A549 (cell line): ENCODE measurements at regions not wholly inside any gene's neighbourhood (a gene's known extent, or its start where the extent isn't known, plus 50 kb on each side); places are given as distances from the start of the nearest gene placed in this dataset.

Source experiments
- ATAC-seq, 2 experiments: fragments of 200-7000 bp in 1 of 2; fragments of >200 bp in 1 of 2; cut with Nextera tagmentation in 1 of 2; cut with Tn5 transposase in 1 of 2; 3 replicates each; pipeline versions ENCODE4 v1.8.0 to v1.9.1; 2018 to 2020; ENCODE audit warnings: mild to moderate bottlenecking in 1 of 2, moderate library complexity in 1 of 2
- CTCF ChIA-PET: fragments of 300-600 bp; sonication (Branson Sonifier 250); formaldehyde crosslinking; extraction: SDS; loops from one replicate; lab custom pipeline; 2021; ENCODE audit warnings: antibody characterized with exemption, inconsistent platforms; lab: Yijun Ruan, JAX
- POLR2A ChIA-PET: fragments of 350-600 bp; formaldehyde crosslinking; extraction: SDS; loops from one replicate; lab custom pipeline; 2021; ENCODE audit warnings: antibody characterized with exemption, inconsistent platforms; lab: Yijun Ruan, JAX
- DNase-seq, 2 experiments: peaks; one replicate each; pipeline versions ENCODE4 v3.0.0 to v3.0.0-alpha.2; 2011 to 2016; ENCODE audit warnings: low read depth in 1 of 2, low spot score in 1 of 2
- FAIRE-seq: peaks from 2 replicates; lab custom pipeline; 2011; peaks lifted over from hg19 to GRCh38; lab: Jason Lieb, UNC
- H3K27ac ChIP-seq, 2 experiments: fragments of >200 bp; sonication (Bioruptor Twin); formaldehyde crosslinking; 3 replicates each; pipeline ENCODE4 v1.5.1; 2016 to 2017
- H3K4me1 ChIP-seq: fragments of >200 bp; sonication (Bioruptor Twin); formaldehyde crosslinking; 3 replicates; pipeline ENCODE4 v1.6.1; 2016
- H3K4me2 ChIP-seq: fragments of >200 bp; sonication (Bioruptor Twin); formaldehyde crosslinking; 3 replicates; pipeline ENCODE4 v1.6.1; 2016
- H3K4me3 ChIP-seq: fragments of >200 bp; sonication (Bioruptor Twin); formaldehyde crosslinking; 3 replicates; pipeline ENCODE4 v1.5.1; 2016
- H3K9me3 ChIP-seq: fragments of >200 bp; sonication (Bioruptor Twin); formaldehyde crosslinking; 3 replicates; pipeline ENCODE4 v1.6.1; 2016
- CBX2 ChIP-seq: fragments of 200-600 bp; sonication (generic); IDR thresholded peaks from 2 replicates; pipeline ENCODE4 v1.6.1; 2016; ENCODE audit warnings: low read depth, mild to moderate bottlenecking, borderline replicate concordance
- CEBPB ChIP-seq, 2 experiments: fragments of >200 bp in 1 of 2; sonication (Bioruptor Twin) in 1 of 2; formaldehyde crosslinking in 1 of 2; IDR thresholded peaks; 2 replicates each; pipeline ENCODE4 v1.6.1; 2012 to 2016
- CHD4 ChIP-seq: fragments of 200-600 bp; sonication (generic); IDR thresholded peaks from 2 replicates; pipeline ENCODE4 v1.6.1; 2016; ENCODE audit warnings: antibody characterized with exemption, mild to moderate bottlenecking, borderline replicate concordance
- E2F6 ChIP-seq: IDR thresholded peaks from 2 replicates; pipeline ENCODE4 v1.6.1; 2012; ENCODE audit warnings: low read depth, borderline replicate concordance
- EHF ChIP-seq: fragments of 250-450 bp; sonication (Bioruptor Pico); IDR thresholded peaks from 2 replicates; pipeline ENCODE4 v1.5.0; 2020; ENCODE audit warnings: mild to moderate bottlenecking
- EHMT2 ChIP-seq: fragments of 200-600 bp; sonication (generic); IDR thresholded peaks from 2 replicates; pipeline ENCODE4 v1.6.1; 2016; ENCODE audit warnings: antibody characterized with exemption, low read depth, mild to moderate bottlenecking, moderate library complexity
- EP300 ChIP-seq, 2 experiments: fragments of >200 bp; sonication (Bioruptor Twin); formaldehyde crosslinking; IDR thresholded peaks; 2 replicates in 1 of 2; 3 replicates in 1 of 2; pipeline ENCODE4 v1.6.1; 2016 to 2017
- FOSB ChIP-seq: fragments of 250-450 bp; sonication (Bioruptor Pico); IDR thresholded peaks from 2 replicates; pipeline ENCODE4 v1.5.0; 2020; ENCODE audit warnings: mild to moderate bottlenecking, moderate library complexity
- FOXS1 ChIP-seq: fragments of 250-450 bp; sonication (Bioruptor Pico); IDR thresholded peaks from 2 replicates; pipeline ENCODE4 v1.5.0; 2020; ENCODE audit warnings: mild to moderate bottlenecking, moderate library complexity
- GATA3 ChIP-seq: IDR thresholded peaks from 2 replicates; pipeline ENCODE4 v1.6.1; 2012; ENCODE audit warnings: borderline replicate concordance
- HES2 ChIP-seq: fragments of >200 bp; sonication (Bioruptor Twin); formaldehyde crosslinking; IDR thresholded peaks from 2 replicates; pipeline ENCODE4 v1.6.1; 2016
- HEYL ChIP-seq: fragments of 250-450 bp; sonication (Bioruptor Pico); IDR thresholded peaks from 2 replicates; pipeline ENCODE4 v1.8.0; 2021; ENCODE audit warnings: mild to moderate bottlenecking, moderate library complexity
- HOXB13 ChIP-seq: fragments of 250-450 bp; sonication (Bioruptor Pico); IDR thresholded peaks from 2 replicates; pipeline ENCODE4 v1.5.0; 2020; ENCODE audit warnings: low read depth, mild to moderate bottlenecking, moderate library complexity
- HOXB5 ChIP-seq: fragments of 250-450 bp; sonication (Bioruptor Pico); IDR thresholded peaks from 2 replicates; pipeline ENCODE4 v1.5.0; 2020; ENCODE audit warnings: mild to moderate bottlenecking, moderate library complexity
- KDM5A ChIP-seq: fragments of 200-600 bp; sonication (generic); IDR thresholded peaks from 2 replicates; pipeline ENCODE4 v1.6.1; 2016; ENCODE audit warnings: antibody characterized with exemption, mild to moderate bottlenecking
- MAX ChIP-seq: IDR thresholded peaks from 2 replicates; pipeline ENCODE4 v1.6.1; 2012
- MAZ ChIP-seq: fragments of 150-350 bp; IDR thresholded peaks from 2 replicates; pipeline ENCODE4 v1.6.1; 2014; ENCODE audit warnings: antibody characterized with exemption, low read depth, low read length, borderline replicate concordance
- POLR2AphosphoS2 ChIP-seq: conservative IDR thresholded peaks from 2 replicates; pipeline ENCODE4 v1.6.1; 2012; ENCODE audit warnings: low read length, improper control_type of control experiment, inconsistent platforms
- RFX5 ChIP-seq: fragments of 450-650 bp; IDR thresholded peaks from 2 replicates; pipeline ENCODE4 v1.7.1; 2014; ENCODE audit warnings: antibody characterized with exemption, mild to moderate bottlenecking, moderate library complexity
- SREBF2 ChIP-seq: fragments of 450-650 bp; IDR thresholded peaks from 2 replicates; pipeline ENCODE4 v1.6.1; 2014; ENCODE audit warnings: mild to moderate bottlenecking, moderate library complexity
- USF2 ChIP-seq: fragments of 450-650 bp; IDR thresholded peaks from 2 replicates; pipeline ENCODE4 v1.6.1; 2014; ENCODE audit warnings: antibody characterized with exemption
- ZC3H11A ChIP-seq: fragments of 450-650 bp; IDR thresholded peaks from 2 replicates; pipeline ENCODE4 v1.6.1; 2014; ENCODE audit warnings: antibody characterized with exemption, mild to moderate bottlenecking
- ZFP36 ChIP-seq: fragments of 450-650 bp; IDR thresholded peaks from 2 replicates; pipeline ENCODE4 v1.6.1; 2014; ENCODE audit warnings: borderline replicate concordance; ENCODE audit not compliant: partially characterized antibody
- ZNF302 ChIP-seq: fragments of 250-450 bp; sonication (Bioruptor Pico); IDR thresholded peaks from 2 replicates; pipeline ENCODE4 v1.9.0; 2021; ENCODE audit warnings: inconsistent platforms, mild to moderate bottlenecking, moderate library complexity
- ZSCAN20 ChIP-seq: fragments of 250-450 bp; sonication (Bioruptor Pico); IDR thresholded peaks from 2 replicates; pipeline ENCODE4 v1.8.0; 2022; ENCODE audit warnings: mild to moderate bottlenecking, moderate library complexity
- WGBS: methylation state at CpG from one replicate; pipeline ENCODE4 v1.1.6; 2017; ENCODE audit errors: missing lambda C conversion rate; 5-methylcytosine and 5-hydroxymethylcytosine counted together

- FAIRE-seq (no peak), DNase-seq (no peak), ATAC-seq (no peak)
- no peak overlapping the region for H3K4me3 ChIP-seq
- ChIA-PET CTCF (no interaction called here), POLR2A (no interaction called here)
- H3K27ac ChIP-seq, result no peak overlapping the region
- TF ChIP-seq MAX (no peak), ZNF302 (CRISPR knock-in tag) (no peak), ZSCAN20 (CRISPR knock-in tag) (no peak), HOXB5 (CRISPR knock-in tag) (no peak), HES2 (no peak), EHF (no peak), SREBF2 (no peak), MAZ (no peak)
- H3K4me2 ChIP-seq, result no peak overlapping the region
- H3K4me1 ChIP-seq, result no peaks in the 10 kb centered on the region
- H3K9me3 ChIP-seq, result no peaks in the 10 kb centered on the region
- WGBS, result 25% methylated on average over 2 of the region's 2 CpGs
These were observed 354.6 kb downstream of the RAD51AP2 start for GRCh38 chr2:17163638-17164037.

GRCh38 chr2:17162713-17163112 is 355.5 kb downstream of the RAD51AP2 start:
- H3K27ac ChIP-seq, result no peak overlapping the region
- no peaks in the 10 kb centered on the region for H3K9me3 ChIP-seq
- no peak for ATAC-seq
- no peak overlapping the region for H3K4me2 ChIP-seq
- H3K4me1 ChIP-seq, result no peaks in the 10 kb centered on the region
- FAIRE-seq, result no peak
- WGBS, result 4% methylated on average over 2 of the region's 2 CpGs
- TF ChIP-seq POLR2AphosphoS2, result no peak
- no peak for TF ChIP-seq CHD4
- no peak for TF ChIP-seq FOSB (CRISPR knock-in tag)
- POLR2A ChIA-PET, result no interaction called here
- no peak overlapping the region for H3K4me3 ChIP-seq
- CTCF ChIA-PET, result no interaction called here
- no peak for DNase-seq

- ATAC-seq (no peak), DNase-seq (no peak), FAIRE-seq (no peak)
- H3K4me1 ChIP-seq, result no peaks in the 10 kb centered on the region
- ChIA-PET CTCF (interaction anchor here (0.5 kb wide), 1 partner anchor 125 kb away, joined by 3 read pairs; no protein-coding TSS in a partner anchor), POLR2A (no interaction called here)
- H3K9me3 ChIP-seq, result no peaks in the 10 kb centered on the region
- no peak overlapping the region for H3K4me3 ChIP-seq
- no peak for TF ChIP-seq GATA3
- no peak for TF ChIP-seq EHMT2
- no peak for TF ChIP-seq E2F6
- 13% methylated on average over 1 of the region's 1 CpG for WGBS
- H3K4me2 ChIP-seq, result no peak overlapping the region
- H3K27ac ChIP-seq, result no peak overlapping the region
These were observed 357.6 kb downstream of the RAD51AP2 start for GRCh38 chr2:17160594-17160993.

GRCh38 chr2:17156086-17156485 is 362.2 kb downstream of the RAD51AP2 start:
- H3K9me3 ChIP-seq, result no peaks in the 10 kb centered on the region
- H3K4me2 ChIP-seq, result no peak overlapping the region
- H3K4me3 ChIP-seq, result no peak overlapping the region
- CTCF ChIA-PET, result no interaction called here
- 59% methylated on average over 2 of the region's 2 CpGs for WGBS
- POLR2A ChIA-PET, result no interaction called here
- no peak for TF ChIP-seq ZFP36
- no peak for TF ChIP-seq HEYL (CRISPR knock-in tag)
- TF ChIP-seq RFX5, result no peak
- no peak for TF ChIP-seq CEBPB (IDR thresholded peaks at IDR 0.05)
- TF ChIP-seq USF2, result no peak
- TF ChIP-seq CHD4, result no peak
- no peak for TF ChIP-seq HOXB13
- no peak for TF ChIP-seq CBX2
- no peak for TF ChIP-seq FOXS1 (CRISPR knock-in tag)
- no peak for TF ChIP-seq KDM5A
- TF ChIP-seq MAX, result no peak
- TF ChIP-seq EP300 (IDR thresholded peaks at IDR 0.05), result no peak
- no peak for TF ChIP-seq EHF
- no peak for TF ChIP-seq ZC3H11A
- no peak for TF ChIP-seq E2F6
- TF ChIP-seq, all 56 proteins: peak for 0
- no peak for FAIRE-seq
- ATAC-seq, result no peak
- no peaks in the 10 kb centered on the region for H3K4me1 ChIP-seq
- no peak overlapping the region for H3K27ac ChIP-seq
- DNase-seq, result no peak
